ENCODE measurements at regions not wholly inside any gene's neighbourhood (a gene's known extent, or its start where the extent isn't known, plus 50 kb on each side); places are given as distances from the start of the nearest gene placed in this dataset.

- TF ChIP-seq, protein P1, sequence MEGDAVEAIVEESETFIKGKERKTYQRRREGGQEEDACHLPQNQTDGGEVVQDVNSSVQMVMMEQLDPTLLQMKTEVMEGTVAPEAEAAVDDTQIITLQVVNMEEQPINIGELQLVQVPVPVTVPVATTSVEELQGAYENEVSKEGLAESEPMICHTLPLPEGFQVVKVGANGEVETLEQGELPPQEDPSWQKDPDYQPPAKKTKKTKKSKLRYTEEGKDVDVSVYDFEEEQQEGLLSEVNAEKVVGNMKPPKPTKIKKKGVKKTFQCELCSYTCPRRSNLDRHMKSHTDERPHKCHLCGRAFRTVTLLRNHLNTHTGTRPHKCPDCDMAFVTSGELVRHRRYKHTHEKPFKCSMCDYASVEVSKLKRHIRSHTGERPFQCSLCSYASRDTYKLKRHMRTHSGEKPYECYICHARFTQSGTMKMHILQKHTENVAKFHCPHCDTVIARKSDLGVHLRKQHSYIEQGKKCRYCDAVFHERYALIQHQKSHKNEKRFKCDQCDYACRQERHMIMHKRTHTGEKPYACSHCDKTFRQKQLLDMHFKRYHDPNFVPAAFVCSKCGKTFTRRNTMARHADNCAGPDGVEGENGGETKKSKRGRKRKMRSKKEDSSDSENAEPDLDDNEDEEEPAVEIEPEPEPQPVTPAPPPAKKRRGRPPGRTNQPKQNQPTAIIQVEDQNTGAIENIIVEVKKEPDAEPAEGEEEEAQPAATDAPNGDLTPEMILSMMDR (conservative IDR thresholded peaks at IDR 0.05; ENCODE audit: low read length) = no peak
- TF ChIP-seq EZH2phosphoT487 (IDR thresholded peaks at IDR 0.05; ENCODE audit: borderline replicate concordance) = no peak
Measured at GRCh38 chr18:49652881-49653724, 91.2 kb downstream of the LIPG start.
